Parathyroid adenoma (tissue), 2 donors: ENCODE measurements at regions not wholly inside any gene's neighbourhood (a gene's known extent, or its start where the extent isn't known, plus 50 kb on each side); places are given as distances from the start of the nearest gene placed in this dataset.

Experiments
- H2AFZ ChIP-seq: fragments of 300-600 bp; sonication (generic); one replicate; pipeline ENCODE4 v1.7.0; 2017; ENCODE audit warnings: antibody characterized with exemption, mild to moderate bottlenecking
- H3K27ac ChIP-seq: fragments of 300-600 bp; sonication (generic); one replicate; pipeline ENCODE4 v1.7.0; 2017
- H3K27me3 ChIP-seq: fragments of 300-600 bp; sonication (generic); one replicate; pipeline ENCODE4 v1.7.0; 2017; ENCODE audit warnings: low read length; ENCODE audit not compliant: control insufficient read depth, insufficient read depth
- H3K36me3 ChIP-seq: fragments of 300-600 bp; sonication (generic); one replicate; pipeline ENCODE4 v1.7.0; 2017; ENCODE audit warnings: low read length; ENCODE audit not compliant: control insufficient read depth, insufficient read depth
- H3K4me1 ChIP-seq: fragments of 300-600 bp; sonication (generic); one replicate; pipeline ENCODE4 v1.7.0; 2017; ENCODE audit warnings: control low read depth
- H3K4me2 ChIP-seq: fragments of 300-600 bp; sonication (generic); one replicate; pipeline ENCODE4 v1.7.0; 2017; ENCODE audit warnings: low read length
- H3K4me3 ChIP-seq: fragments of 300-600 bp; sonication (generic); one replicate; pipeline ENCODE4 v1.7.0; 2017; ENCODE audit warnings: low read depth, low read length
- H3K79me2 ChIP-seq: fragments of 300-600 bp; sonication (generic); one replicate; pipeline ENCODE4 v1.7.0; 2017; ENCODE audit warnings: control low read depth
- H3K9ac ChIP-seq: fragments of 300-600 bp; sonication (generic); one replicate; pipeline ENCODE4 v1.7.0; 2017; ENCODE audit warnings: mild to moderate bottlenecking
- H3K9me3 ChIP-seq: fragments of 300-600 bp; sonication (generic); one replicate; pipeline ENCODE4 v1.7.0; 2017; ENCODE audit warnings: low read length; ENCODE audit not compliant: control insufficient read depth
- CTCF ChIP-seq: fragments of 300-600 bp; sonication (generic); IDR thresholded peaks from one replicate; pipeline ENCODE4 v1.7.0; 2017; ENCODE audit warnings: antibody characterized with exemption, mild to moderate bottlenecking
- donor health status: primary hyperparathyroidism.

GRCh38 chr10:130358981-130359650 is 222.9 kb downstream of the GLRX3 start:
- Histone ChIP-seq H3K36me3 (no peaks in the 10 kb centered on the region), H3K4me1 (no peaks in the 10 kb centered on the region), H3K4me2 (no peak overlapping the region), H3K4me3 (no peak overlapping the region), H3K9me3 (no peaks in the 10 kb centered on the region), H3K27me3 (no peaks in the 10 kb centered on the region), H3K79me2 (no peaks in the 10 kb centered on the region), H2AFZ (no peak overlapping the region), H3K9ac (no peak overlapping the region), H3K27ac (no peak overlapping the region)
- TF ChIP-seq CTCF = no peak

- no peak overlapping the region for H3K4me3 ChIP-seq
- TF ChIP-seq CTCF = no peak
- no peak overlapping the region for H3K4me2 ChIP-seq
- H3K79me2 ChIP-seq = no peaks in the 10 kb centered on the region
- H3K4me1 ChIP-seq = no peaks in the 10 kb centered on the region
- no peaks in the 10 kb centered on the region for H3K36me3 ChIP-seq
- no peaks in the 10 kb centered on the region for H3K27me3 ChIP-seq
- H3K27ac ChIP-seq = no peak overlapping the region
- no peaks in the 10 kb centered on the region for H3K9me3 ChIP-seq
- H3K9ac ChIP-seq = no peak overlapping the region
- no peak overlapping the region for H2AFZ ChIP-seq
These were observed 223.5 kb downstream of the GLRX3 start for GRCh38 chr10:130359711-130360110.

DNA sequence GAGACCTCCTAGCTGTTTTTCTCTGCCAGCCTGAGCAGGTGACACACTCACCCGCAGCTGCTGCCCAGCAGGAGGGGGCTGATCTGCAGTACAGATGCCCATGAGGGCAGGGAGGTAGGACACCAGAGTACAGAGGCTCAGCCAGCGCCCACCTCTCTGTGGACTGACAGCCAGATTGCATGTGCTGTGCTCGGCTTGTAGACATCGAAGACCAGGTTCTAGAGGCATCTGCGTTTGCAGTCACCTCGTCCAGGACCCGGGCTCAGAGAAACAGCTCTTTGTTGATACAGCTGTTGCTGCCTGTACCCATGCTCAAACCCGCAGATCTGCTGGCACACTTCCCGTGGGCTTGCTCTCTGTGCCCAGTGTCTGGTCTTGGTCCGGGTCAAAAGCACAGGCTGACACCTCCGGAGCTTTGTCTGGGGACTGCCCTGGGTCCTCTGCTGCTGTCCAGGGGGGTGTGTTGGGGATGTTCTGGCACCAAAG is 224.7 kb downstream of the GLRX3 start:
- TF ChIP-seq CTCF = no peak
- no peak overlapping the region for H3K4me3 ChIP-seq
- no peak overlapping the region for H3K27ac ChIP-seq
- H3K27me3 ChIP-seq = no peaks in the 10 kb centered on the region
- no peak overlapping the region for H2AFZ ChIP-seq
- H3K9ac ChIP-seq = no peak overlapping the region
- no peak overlapping the region for H3K4me2 ChIP-seq
- no peaks in the 10 kb centered on the region for H3K79me2 ChIP-seq
- no peaks in the 10 kb centered on the region for H3K36me3 ChIP-seq
- H3K4me1 ChIP-seq = no peaks in the 10 kb centered on the region
- H3K9me3 ChIP-seq = no peaks in the 10 kb centered on the region

DNA sequence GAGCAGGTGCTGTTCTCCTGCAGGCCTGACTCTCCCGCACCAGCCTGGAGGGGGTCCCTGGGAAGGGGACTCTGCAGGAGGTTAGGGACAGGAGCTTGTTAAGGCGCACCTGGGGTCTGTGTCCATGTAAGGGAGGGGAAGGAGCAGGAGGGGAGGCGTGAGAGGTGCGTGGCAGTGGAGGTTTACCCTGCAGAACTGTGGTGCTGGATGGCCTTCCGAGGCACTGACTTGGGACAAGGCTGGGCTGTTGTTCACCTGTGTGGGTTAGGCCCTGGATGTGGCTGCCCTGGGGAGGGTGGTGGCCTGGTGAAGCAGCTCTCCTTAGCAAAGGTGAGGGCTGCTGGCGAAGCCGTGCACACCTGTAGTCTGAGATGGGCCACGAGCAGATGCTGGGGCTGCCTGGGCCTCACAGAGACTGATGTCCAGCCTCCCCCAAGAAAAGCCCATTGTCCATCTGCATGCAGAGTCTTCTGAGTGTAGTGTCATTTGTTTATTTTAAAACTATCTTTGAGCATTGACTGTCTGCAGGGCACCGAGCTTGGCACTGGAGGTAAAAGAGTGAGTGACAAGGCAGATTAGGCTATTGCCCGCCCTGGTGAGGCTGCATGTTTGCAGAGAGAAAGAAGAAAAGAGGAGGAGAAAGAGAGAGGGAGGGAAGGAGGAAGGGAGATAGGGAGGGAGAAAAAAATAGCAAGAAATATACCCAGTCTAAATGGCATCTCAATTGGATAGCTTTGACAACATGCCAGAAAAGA is 225.3 kb downstream of the GLRX3 start:
- Histone ChIP-seq H3K9ac (no peak overlapping the region), H3K27ac (no peak overlapping the region), H3K4me1 (no peaks in the 10 kb centered on the region), H3K4me2 (no peak overlapping the region), H3K36me3 (no peaks in the 10 kb centered on the region), H3K9me3 (no peaks in the 10 kb centered on the region), H2AFZ (no peak overlapping the region), H3K4me3 (no peak overlapping the region), H3K79me2 (no peaks in the 10 kb centered on the region), H3K27me3 (no peaks in the 10 kb centered on the region)
- no peak for TF ChIP-seq CTCF
